GM21381 (cell line): ENCODE measurements at regions not wholly inside any gene's neighbourhood (a gene's known extent, or its start where the extent isn't known, plus 50 kb on each side); places are given as distances from the start of the nearest gene placed in this dataset.
"Not testable (repeated sequence)": the region's sequence is repeated elsewhere in the genome, so short reads cannot be mapped to it uniquely, and the experiment has no call there.

Experiments
- ATAC-seq: cut with Tn5 transposase; IDR thresholded peaks from one replicate; pipeline ENCODE4 v1.9.1; 2021; ENCODE audit warnings: mild to moderate bottlenecking, moderate library complexity; ENCODE audit not compliant: unreplicated experiment

GRCh38 chr5:34261020-34261419, 218.0 kb upstream of the C1QTNF3 start:
- ATAC-seq = not testable (repeated sequence)

- not testable (repeated sequence) for ATAC-seq
Measured at GRCh38 chr5:34266151-34266550, 223.1 kb upstream of the C1QTNF3 start.

GRCh38 chr5:34296759-34297158, 253.7 kb upstream of the C1QTNF3 start:
- ATAC-seq = not testable (repeated sequence)

- ATAC-seq = not testable (repeated sequence)
Measured at GRCh38 chr5:34329201-34329600, 286.2 kb upstream of the C1QTNF3 start.

GRCh38 chr5:34329611-34330108, 286.6 kb upstream of the C1QTNF3 start:
- not testable (repeated sequence) for ATAC-seq

- ATAC-seq = not testable (repeated sequence)
Measured at GRCh38 chr5:34331928-34332454, 289.0 kb upstream of the C1QTNF3 start.

GRCh38 chr5:34339408-34340001, 296.5 kb upstream of the C1QTNF3 start:
- not testable (repeated sequence) for ATAC-seq

GRCh38 chr5:34354440-34354839, 301.7 kb upstream of the RAI14 start:
- ATAC-seq = not testable (repeated sequence)

- not testable (repeated sequence) for ATAC-seq
Measured at GRCh38 chr5:34371417-34371816, 284.7 kb upstream of the RAI14 start.

GRCh38 chr5:34371817-34372216, 284.3 kb upstream of the RAI14 start:
- ATAC-seq = not testable (repeated sequence)

- not testable (repeated sequence) for ATAC-seq
Measured at GRCh38 chr5:34372739-34373138, 283.4 kb upstream of the RAI14 start.

- ATAC-seq = not testable (repeated sequence)
Measured at GRCh38 chr5:34377651-34378050, 278.5 kb upstream of the RAI14 start.

- ATAC-seq = not testable (repeated sequence)
Measured at GRCh38 chr5:34378498-34378897, 277.6 kb upstream of the RAI14 start.

- ATAC-seq = not testable (repeated sequence)
Measured at GRCh38 chr5:34388754-34389153, 267.4 kb upstream of the RAI14 start.

GRCh38 chr5:34409373-34409772, 246.8 kb upstream of the RAI14 start:
- no peak for ATAC-seq

- ATAC-seq = no peak
Measured at GRCh38 chr5:34410411-34411139, 245.6 kb upstream of the RAI14 start.

- no peak for ATAC-seq
Measured at GRCh38 chr5:34411470-34412346, 244.4 kb upstream of the RAI14 start.

- no peak for ATAC-seq
Measured at GRCh38 chr5:34412736-34413135, 243.4 kb upstream of the RAI14 start.

GRCh38 chr5:34415559-34416198, 240.4 kb upstream of the RAI14 start:
- ATAC-seq = peak; percentile 100

- ATAC-seq = no peak
Measured at GRCh38 chr5:34416501-34417008, 239.6 kb upstream of the RAI14 start.
